Mucosa of descending colon (tissue), 3 donors: ENCODE measurements at regions not wholly inside any gene's neighbourhood (a gene's known extent, or its start where the extent isn't known, plus 50 kb on each side); places are given as distances from the start of the nearest gene placed in this dataset.

Experiments
- ATAC-seq: fragments of 200-7000 bp; cut with Tn5 transposase; one replicate; pipeline ENCODE4 v1.9.1; 2020; ENCODE audit warnings: mild to moderate bottlenecking, moderate library complexity
- DNase-seq, 3 donors: peaks; one replicate each; pipeline ENCODE4 v3.0.0-alpha.2; 2020
- H3K36me3 ChIP-seq: fragments of 200-600 bp; one replicate; pipeline ENCODE4 v1.8.0; 2021; ENCODE audit warnings: low read depth, mild to moderate bottlenecking
- H3K4me1 ChIP-seq: fragments of 200-600 bp; one replicate; pipeline ENCODE4 v1.8.0; 2021; ENCODE audit warnings: low read depth, mild to moderate bottlenecking
- H3K4me3 ChIP-seq: fragments of 200-600 bp; one replicate; pipeline ENCODE4 v1.8.0; 2021; ENCODE audit warnings: mild to moderate bottlenecking
- H3K9me3 ChIP-seq: fragments of 200-600 bp; one replicate; pipeline ENCODE4 v1.8.0; 2021; ENCODE audit warnings: mild to moderate bottlenecking
- CTCF ChIP-seq: fragments of 200-600 bp; IDR thresholded peaks from one replicate; pipeline ENCODE4 v1.8.0; 2022; ENCODE audit warnings: antibody characterized with exemption, mild to moderate bottlenecking
- intact Hi-C, 2 donors: fragments of 100-400 bp; cut with DNase I in 1 of 2; cut with micrococcal nuclease in 1 of 2; formaldehyde crosslinking; loops; one replicate each; pipeline versions ENCODE4 v1.11.0 to v1.11.1; 2022; cut with DNase I, micrococcal nuclease
- donor health status: DM: no; HTN: no; CAD: no; lungs with moderate emphysema.
- donor health status: DM: no; HTN: no; CAD: no.
- donor health status: DM: no; HTN: yes; CAD: no.

- ATAC-seq (no peak), DNase-seq (no peak)
- Histone ChIP-seq H3K4me1 (no peaks in the 10 kb centered on the region), H3K36me3 (no peaks in the 10 kb centered on the region), H3K4me3 (no peak overlapping the region), H3K9me3 (no peaks in the 10 kb centered on the region)
- no peak for TF ChIP-seq CTCF
- intact Hi-C loops, result no loop called here
Measured at GRCh38 chr6:170183521-170183920, 107.4 kb downstream of the DLL1 start.

GRCh38 chr6:170182781-170183120 lies 108.1 kb downstream of the DLL1 start:
- TF ChIP-seq CTCF, result no peak
- no peaks in the 10 kb centered on the region for H3K36me3 ChIP-seq
- no peak for ATAC-seq
- H3K4me1 ChIP-seq, result no peaks in the 10 kb centered on the region
- no peaks in the 10 kb centered on the region for H3K9me3 ChIP-seq
- intact Hi-C loops, result no loop called here
- DNase-seq, result no peak
- H3K4me3 ChIP-seq, result no peak overlapping the region

- Histone ChIP-seq H3K36me3 (no peaks in the 10 kb centered on the region), H3K9me3 (no peaks in the 10 kb centered on the region), H3K4me1 (no peaks in the 10 kb centered on the region), H3K4me3 (no peak overlapping the region)
- DNase-seq, result no peak
- no peak for ATAC-seq
- intact Hi-C loops, result no loop called here
- no peak for TF ChIP-seq CTCF
Measured at GRCh38 chr6:170182093-170182780, 108.6 kb downstream of the DLL1 start.

- no peaks in the 10 kb centered on the region for H3K36me3 ChIP-seq
- ATAC-seq, result no peak
- no peak overlapping the region for H3K4me3 ChIP-seq
- no peaks in the 10 kb centered on the region for H3K9me3 ChIP-seq
- no peaks in the 10 kb centered on the region for H3K4me1 ChIP-seq
- TF ChIP-seq CTCF, result no peak
- DNase-seq, result no peak
- intact Hi-C loops, result no loop called here
Measured at GRCh38 chr6:170181338-170181690, 109.6 kb downstream of the DLL1 start.

GRCh38 chr6:170180671-170181337 lies 110.1 kb downstream of the DLL1 start:
- no peak for ATAC-seq
- DNase-seq, result no peak
- no peak overlapping the region for H3K4me3 ChIP-seq
- H3K36me3 ChIP-seq, result no peaks in the 10 kb centered on the region
- H3K4me1 ChIP-seq, result no peaks in the 10 kb centered on the region
- no peaks in the 10 kb centered on the region for H3K9me3 ChIP-seq
- intact Hi-C loops, result no loop called here
- TF ChIP-seq CTCF, result no peak
